GM21723 (cell line): ENCODE measurements at regions not wholly inside any gene's neighbourhood (a gene's known extent, or its start where the extent isn't known, plus 50 kb on each side); places are given as distances from the start of the nearest gene placed in this dataset.
"Not testable (repeated sequence)": the region's sequence is repeated elsewhere in the genome, so short reads cannot be mapped to it uniquely, and the experiment has no call there.

Source experiments
- ATAC-seq: cut with Tn5 transposase; IDR thresholded peaks from one replicate; pipeline ENCODE4 v1.9.1; 2021; ENCODE audit warnings: mild to moderate bottlenecking, moderate library complexity; ENCODE audit not compliant: unreplicated experiment

GRCh38 chr7:153402721-153403541, 643.4 kb downstream of the ACTR3B start:
- ATAC-seq = no peak

- ATAC-seq = no peak
These were observed 644.6 kb downstream of the ACTR3B start for GRCh38 chr7:153404124-153404523.

GRCh38 chr7:153404781-153405279, 645.3 kb downstream of the ACTR3B start:
- ATAC-seq = no peak

GRCh38 chr7:153405704-153406485, 646.3 kb upstream of the DPP6 start:
- no peak for ATAC-seq

GRCh38 chr7:153406486-153406872, 645.7 kb upstream of the DPP6 start:
- no peak for ATAC-seq

GRCh38 chr7:153407291-153408046, 644.7 kb upstream of the DPP6 start:
- ATAC-seq = no peak

- ATAC-seq = no peak
These were observed 643.5 kb upstream of the DPP6 start for GRCh38 chr7:153408360-153409335.

- not testable (repeated sequence) for ATAC-seq
These were observed 642.4 kb upstream of the DPP6 start for GRCh38 chr7:153409567-153410342.

- ATAC-seq = not testable (repeated sequence)
These were observed 641.1 kb upstream of the DPP6 start for GRCh38 chr7:153410997-153411642.

GRCh38 chr7:153412114-153412823, 639.9 kb upstream of the DPP6 start:
- ATAC-seq = not testable (repeated sequence)

GRCh38 chr7:153412824-153413198, 639.4 kb upstream of the DPP6 start:
- not testable (repeated sequence) for ATAC-seq

- no peak for ATAC-seq
These were observed 639.0 kb upstream of the DPP6 start for GRCh38 chr7:153413199-153413539.

GRCh38 chr7:153413540-153414287, 638.5 kb upstream of the DPP6 start:
- ATAC-seq = no peak

- no peak for ATAC-seq
These were observed 637.9 kb upstream of the DPP6 start for GRCh38 chr7:153414288-153414629.

GRCh38 chr7:153415632-153416031, 636.6 kb upstream of the DPP6 start:
- ATAC-seq = no peak

- no peak for ATAC-seq
These were observed 629.6 kb upstream of the DPP6 start for GRCh38 chr7:153422291-153423209.

GRCh38 chr7:153423210-153423590, 629.0 kb upstream of the DPP6 start:
- no peak for ATAC-seq
